Tibial nerve (tissue), 4 donors: ENCODE measurements at regions not wholly inside any gene's neighbourhood (a gene's known extent, or its start where the extent isn't known, plus 50 kb on each side); places are given as distances from the start of the nearest gene placed in this dataset.

Experiments
- DNase-seq, 2 donors: peaks; one replicate each; pipeline ENCODE4 v3.0.0-alpha.2; 2019; ENCODE audit warnings: low spot score in 2 of 2
- H3K27ac ChIP-seq, 4 donors: fragments of 200-600 bp; sonication (generic) in 3 of 4; one replicate each; pipeline ENCODE4 v1.5.1; 2017 to 2019; ENCODE audit warnings: mild to moderate bottlenecking in 1 of 4
- H3K27me3 ChIP-seq, 2 donors: fragments of 200-600 bp; sonication (generic) in 1 of 2; one replicate each; pipeline versions ENCODE4 v1.5.1 to v1.6.0; 2017 to 2019
- H3K36me3 ChIP-seq, 3 donors: fragments of 200-600 bp; sonication (generic); one replicate each; pipeline ENCODE4 v1.5.1; 2018 to 2019
- H3K4me1 ChIP-seq, 4 donors: fragments of 200-600 bp; sonication (generic) in 3 of 4; one replicate each; pipeline ENCODE4 v1.5.1; 2017 to 2019
- H3K4me3 ChIP-seq, 4 donors: fragments of 200-600 bp; sonication (generic) in 3 of 4; one replicate each; pipeline ENCODE4 v1.5.1; 2017 to 2019; ENCODE audit warnings: mild to moderate bottlenecking in 1 of 4, moderate library complexity in 1 of 4
- H3K9me3 ChIP-seq, 4 donors: fragments of 200-600 bp; sonication (generic) in 3 of 4; one replicate each; pipeline ENCODE4 v1.5.1; 2017 to 2019
- CTCF ChIP-seq, 5 experiments: fragments of 200-600 bp in 3 of 5; fragments of 450-650 bp in 2 of 5; sonication (generic) in 3 of 5; IDR thresholded peaks; one replicate each; pipeline ENCODE4 v1.5.1; 2016 to 2019; ENCODE audit warnings: antibody characterized with exemption in 5 of 5, mild to moderate bottlenecking in 3 of 5, moderate library complexity in 2 of 5
- EP300 ChIP-seq, 2 donors: sonication (generic); formaldehyde crosslinking; IDR thresholded peaks; one replicate each; pipeline ENCODE4 v1.6.1; 2017; ENCODE audit warnings: antibody characterized with exemption in 2 of 2, mild to moderate bottlenecking in 1 of 2
- POLR2A ChIP-seq, 2 donors: fragments of 450-650 bp; IDR thresholded peaks; one replicate each; pipeline ENCODE4 v1.6.1; 2017; ENCODE audit warnings: antibody characterized with exemption in 2 of 2, mild to moderate bottlenecking in 2 of 2, moderate library complexity in 2 of 2
- WGBS, 2 donors: methylation state at CpG; one replicate each; pipeline ENCODE4 v1.1.5; 2018; 5-methylcytosine and 5-hydroxymethylcytosine counted together

- DNase-seq, result no peak
- peaks cover 0 to 48% (median 9%) of the 10 kb centered on the region in 4 donors for H3K4me1 ChIP-seq
- no peak overlapping the region for H3K4me3 ChIP-seq
- TF ChIP-seq EP300 (IDR thresholded peaks at IDR 0.05), result no peak
- WGBS, 2 donors, result 71 to 73% methylated on average over 7 of the region's 7 CpGs
- peak overlapping the region in 2 of 4 donors; percentile 26 to 34 for H3K27ac ChIP-seq
- no peaks in the 10 kb centered on the region for H3K9me3 ChIP-seq
- no peaks in the 10 kb centered on the region for H3K27me3 ChIP-seq
- no peaks in the 10 kb centered on the region for H3K36me3 ChIP-seq
These were observed 214.4 kb upstream of the S1PR3 start for GRCh38 chr9:88776717-88777497.

GRCh38 chr9:88777498-88778312 lies 213.6 kb upstream of the S1PR3 start:
- no peak for TF ChIP-seq EP300 (IDR thresholded peaks at IDR 0.05)
- no peak for TF ChIP-seq POLR2A (IDR thresholded peaks at IDR 0.05)
- TF ChIP-seq CTCF (IDR thresholded peaks at IDR 0.05), result no peak
- H3K27me3 ChIP-seq, result no peaks in the 10 kb centered on the region
- H3K27ac ChIP-seq, result peak overlapping the region in 2 of 4 donors; percentile 21 to 34
- DNase-seq, result no peak
- WGBS, 2 donors, result 62 to 63% methylated on average over 12 of the region's 12 CpGs
- H3K9me3 ChIP-seq, result no peaks in the 10 kb centered on the region
- H3K36me3 ChIP-seq, result no peaks in the 10 kb centered on the region
- no peak overlapping the region for H3K4me3 ChIP-seq
- H3K4me1 ChIP-seq, result peaks cover 0 to 55% (median 11%) of the 10 kb centered on the region in 4 donors

- peak overlapping the region in 1 of 4 donors; percentile 17 for H3K27ac ChIP-seq
These were observed 209.5 kb upstream of the S1PR3 start for GRCh38 chr9:88781628-88782391.

GRCh38 chr9:88782931-88783710 lies 208.1 kb upstream of the S1PR3 start:
- Histone ChIP-seq H3K4me1 (peaks cover 0 to 27% (median 3%) of the 10 kb centered on the region in 4 donors), H3K27ac (no peak overlapping the region), H3K9me3 (no peaks in the 10 kb centered on the region), H3K4me3 (no peak overlapping the region), H3K36me3 (no peaks in the 10 kb centered on the region), H3K27me3 (no peaks in the 10 kb centered on the region)
- no peak for DNase-seq
- TF ChIP-seq CTCF (IDR thresholded peaks at IDR 0.05) (no peak), EP300 (IDR thresholded peaks at IDR 0.05) (no peak), POLR2A (IDR thresholded peaks at IDR 0.05) (no peak)
- 83 to 84% methylated on average over 10 of the region's 10 CpGs for WGBS, 2 donors

More at GRCh38 chr9:88781628-88782391, 209.5 kb upstream of the S1PR3 start:
- TF ChIP-seq CTCF (IDR thresholded peaks at IDR 0.05) (peak in 1 of 5 experiments; percentile 16), EP300 (IDR thresholded peaks at IDR 0.05) (no peak)
- Histone ChIP-seq H3K9me3 (no peaks in the 10 kb centered on the region), H3K27me3 (no peaks in the 10 kb centered on the region), H3K4me3 (no peak overlapping the region), H3K4me1 (peaks cover 0 to 36% (median 6%) of the 10 kb centered on the region in 4 donors), H3K36me3 (no peaks in the 10 kb centered on the region)
- no peak for DNase-seq
- 40 to 46% methylated on average over 7 of the region's 7 CpGs for WGBS, 2 donors

- DNase-seq, result no peak
- no peaks in the 10 kb centered on the region for H3K36me3 ChIP-seq
- no peak overlapping the region for H3K27ac ChIP-seq
- H3K9me3 ChIP-seq, result no peaks in the 10 kb centered on the region
- H3K4me3 ChIP-seq, result no peak overlapping the region
- TF ChIP-seq CTCF (IDR thresholded peaks at IDR 0.05) (no peak), EP300 (IDR thresholded peaks at IDR 0.05) (no peak), POLR2A (IDR thresholded peaks at IDR 0.05) (no peak)
- no peaks in the 10 kb centered on the region for H3K27me3 ChIP-seq
- WGBS, 2 donors, result 61 to 69% methylated on average over 4 of the region's 4 CpGs
- peaks cover 0 to 23% (median 3%) of the 10 kb centered on the region in 4 donors for H3K4me1 ChIP-seq
These were observed 207.6 kb upstream of the S1PR3 start for GRCh38 chr9:88783711-88784083.
